ENCODE measurements at regions not wholly inside any gene's neighbourhood (a gene's known extent, or its start where the extent isn't known, plus 50 kb on each side); places are given as distances from the start of the nearest gene placed in this dataset.

GRCh38 chr3:188940573-188940932, 231.2 kb upstream of the TPRG1 start:
- Histone ChIP-seq H2AFZ (ENCODE audit: low read length) (no peak overlapping the region), H3K9me3 (replicated peaks; ENCODE audit: insufficient read depth, low read length) (no peaks in the 10 kb centered on the region), H3K27me3 (replicated peaks; ENCODE audit: insufficient read depth, low read length) (no peaks in the 10 kb centered on the region), H3K27ac (ENCODE audit: low read length) (no peak overlapping the region), H3K36me3 (replicated peaks; ENCODE audit: insufficient read depth, low read length) (no peaks in the 10 kb centered on the region), H4K20me1 (ENCODE audit: insufficient read depth, low read length) (no peaks in the 10 kb centered on the region), H3K79me2 (ENCODE audit: low read length) (no peaks in the 10 kb centered on the region), H3K4me1 (ENCODE audit: low read length) (no peaks in the 10 kb centered on the region), H3K9ac (ENCODE audit: low read length) (no peak overlapping the region), H3F3A (ENCODE audit: insufficient read depth, low read length) (no peaks in the 10 kb centered on the region), H3K4me2 (ENCODE audit: low read depth, low read length) (no peak overlapping the region), H3K9me2 (replicated peaks; ENCODE audit: insufficient read depth, low read length) (no peaks in the 10 kb centered on the region), H3K4me3 (ENCODE audit: low read length) (no peak overlapping the region)
- TF ChIP-seq EZH2phosphoT487 (IDR thresholded peaks at IDR 0.05; ENCODE audit: low read length): no peak
- no peak for TF ChIP-seq EZH2 (optimal IDR thresholded peaks at IDR 0.05; ENCODE audit: low read depth, low read length)
- TF ChIP-seq CTCF (IDR thresholded peaks at IDR 0.05; ENCODE audit: low read length): no peak
- DNase-seq: no peak

GRCh38 chr3:188941103-188941502, 230.7 kb upstream of the TPRG1 start:
- no peak overlapping the region for H3K9ac ChIP-seq (ENCODE audit: low read length)
- no peak for TF ChIP-seq CTCF (IDR thresholded peaks at IDR 0.05; ENCODE audit: low read length)
- no peak for TF ChIP-seq EZH2 (optimal IDR thresholded peaks at IDR 0.05; ENCODE audit: low read depth, low read length)
- TF ChIP-seq EZH2phosphoT487 (IDR thresholded peaks at IDR 0.05; ENCODE audit: low read length): no peak
- H3K9me2 ChIP-seq (replicated peaks; ENCODE audit: insufficient read depth, low read length): no peaks in the 10 kb centered on the region
- H3K36me3 ChIP-seq (replicated peaks; ENCODE audit: insufficient read depth, low read length): no peaks in the 10 kb centered on the region
- no peaks in the 10 kb centered on the region for H3K79me2 ChIP-seq (ENCODE audit: low read length)
- no peaks in the 10 kb centered on the region for H4K20me1 ChIP-seq (ENCODE audit: insufficient read depth, low read length)
- DNase-seq: no peak
- no peak overlapping the region for H3K4me3 ChIP-seq (ENCODE audit: low read length)
- no peaks in the 10 kb centered on the region for H3K4me1 ChIP-seq (ENCODE audit: low read length)
- H3K27ac ChIP-seq (ENCODE audit: low read length): no peak overlapping the region
- H3F3A ChIP-seq (ENCODE audit: insufficient read depth, low read length): no peaks in the 10 kb centered on the region
- no peak overlapping the region for H2AFZ ChIP-seq (ENCODE audit: low read length)
- H3K9me3 ChIP-seq (replicated peaks; ENCODE audit: insufficient read depth, low read length): no peaks in the 10 kb centered on the region
- no peaks in the 10 kb centered on the region for H3K27me3 ChIP-seq (replicated peaks; ENCODE audit: insufficient read depth, low read length)
- no peak overlapping the region for H3K4me2 ChIP-seq (ENCODE audit: low read depth, low read length)

DNA sequence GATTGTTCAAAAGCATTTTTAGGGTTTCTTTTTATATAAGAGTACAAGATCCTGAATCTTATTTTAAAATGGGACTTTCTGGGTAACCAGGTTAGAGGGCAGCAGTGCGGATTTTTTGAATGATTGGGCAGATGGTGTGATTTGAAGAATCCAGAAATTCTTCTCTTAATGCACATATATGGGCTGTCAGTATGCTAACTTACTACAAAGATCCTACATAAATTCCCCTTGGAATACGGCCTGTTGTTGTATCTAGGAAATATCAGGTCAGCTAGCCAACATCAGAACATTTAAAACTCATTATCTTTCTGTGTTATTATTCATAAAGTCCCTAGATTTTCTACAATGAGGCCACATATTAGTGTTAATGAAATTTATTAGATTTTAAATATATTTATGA, 229.6 kb upstream of the TPRG1 start:
- no peaks in the 10 kb centered on the region for H3F3A ChIP-seq (ENCODE audit: insufficient read depth, low read length)
- no peaks in the 10 kb centered on the region for H4K20me1 ChIP-seq (ENCODE audit: insufficient read depth, low read length)
- H3K36me3 ChIP-seq (replicated peaks; ENCODE audit: insufficient read depth, low read length): no peaks in the 10 kb centered on the region
- H3K9me3 ChIP-seq (replicated peaks; ENCODE audit: insufficient read depth, low read length): no peaks in the 10 kb centered on the region
- no peaks in the 10 kb centered on the region for H3K9me2 ChIP-seq (replicated peaks; ENCODE audit: insufficient read depth, low read length)
- H3K4me2 ChIP-seq (ENCODE audit: low read depth, low read length): no peak overlapping the region
- H3K79me2 ChIP-seq (ENCODE audit: low read length): no peaks in the 10 kb centered on the region
- H2AFZ ChIP-seq (ENCODE audit: low read length): no peak overlapping the region
- no peak for DNase-seq
- no peak overlapping the region for H3K4me3 ChIP-seq (ENCODE audit: low read length)
- no peak overlapping the region for H3K9ac ChIP-seq (ENCODE audit: low read length)
- no peaks in the 10 kb centered on the region for H3K27me3 ChIP-seq (replicated peaks; ENCODE audit: insufficient read depth, low read length)
- H3K27ac ChIP-seq (ENCODE audit: low read length): no peak overlapping the region
- H3K4me1 ChIP-seq (ENCODE audit: low read length): no peaks in the 10 kb centered on the region
- TF ChIP-seq EZH2phosphoT487 (IDR thresholded peaks at IDR 0.05; ENCODE audit: low read length) (no peak), CTCF (IDR thresholded peaks at IDR 0.05; ENCODE audit: low read length) (no peak), EZH2 (optimal IDR thresholded peaks at IDR 0.05; ENCODE audit: low read depth, low read length) (no peak)
